GM19372 (cell line): ENCODE measurements at regions not wholly inside any gene's neighbourhood (a gene's known extent, or its start where the extent isn't known, plus 50 kb on each side); places are given as distances from the start of the nearest gene placed in this dataset.
"Not testable (repeated sequence)": the region's sequence is repeated elsewhere in the genome, so short reads cannot be mapped to it uniquely, and the experiment has no call there.

Experiments used
- ATAC-seq: cut with Tn5 transposase; IDR thresholded peaks from one replicate; pipeline ENCODE4 v1.9.1; 2021; ENCODE audit warnings: mild to moderate bottlenecking, low read depth, moderate library complexity; ENCODE audit not compliant: unreplicated experiment

DNA sequence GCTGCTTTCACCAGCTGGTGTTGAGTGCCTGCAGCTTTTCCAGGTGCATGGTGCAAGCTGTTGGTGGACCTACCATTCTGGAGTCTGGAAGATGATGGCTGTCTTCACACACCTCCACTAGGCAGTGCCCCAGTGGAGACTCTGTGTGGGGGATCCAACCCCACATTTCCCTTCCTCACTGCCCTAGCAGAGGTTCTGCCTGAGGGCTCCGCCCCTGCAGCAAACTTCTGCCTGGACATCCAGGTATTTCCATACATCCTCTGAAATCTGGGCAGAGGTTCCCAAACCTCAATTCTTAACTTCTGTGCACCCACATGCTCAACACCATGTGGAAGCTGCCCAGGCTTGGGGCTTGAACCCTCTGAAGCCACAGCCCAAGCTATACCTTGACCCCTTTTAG is 172.4 kb downstream of the PHF2 start:
- ATAC-seq = not testable (repeated sequence)

- ATAC-seq = no peak
Observed at GRCh38 chr9:93731963-93732362, 155.6 kb downstream of the PHF2 start.

DNA sequence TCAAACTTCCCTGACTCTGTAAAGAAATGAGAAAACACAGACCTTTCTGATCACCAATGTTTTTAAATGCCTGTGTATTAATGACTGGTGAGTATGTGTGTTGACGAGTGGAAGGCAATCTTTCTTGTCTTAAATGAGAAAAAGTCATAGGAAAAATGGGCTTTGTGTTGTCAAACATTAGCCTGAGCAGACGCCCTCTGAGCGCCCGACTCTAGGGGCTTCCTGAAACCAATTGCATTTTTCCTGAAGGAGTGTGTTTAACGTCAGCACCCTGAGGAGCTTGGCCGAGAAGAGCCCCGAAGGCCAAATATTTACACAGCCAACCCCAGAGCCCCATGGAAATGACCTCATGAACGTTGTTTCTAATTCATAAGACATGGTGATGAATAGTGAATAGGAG is 154.3 kb downstream of the PHF2 start:
- ATAC-seq = no peak

- ATAC-seq = no peak
Observed at GRCh38 chr9:93730217-93730616, 153.8 kb downstream of the PHF2 start.
